Dermis blood vessel endothelial cell (primary cell): ENCODE measurements at regions not wholly inside any gene's neighbourhood (a gene's known extent, or its start where the extent isn't known, plus 50 kb on each side); places are given as distances from the start of the nearest gene placed in this dataset.
"Not testable (repeated sequence)": the region's sequence is repeated elsewhere in the genome, so short reads cannot be mapped to it uniquely, and the experiment has no call there.

Experiments
- DNase-seq: peaks from one replicate; pipeline ENCODE4 v3.0.0; 2010

DNA sequence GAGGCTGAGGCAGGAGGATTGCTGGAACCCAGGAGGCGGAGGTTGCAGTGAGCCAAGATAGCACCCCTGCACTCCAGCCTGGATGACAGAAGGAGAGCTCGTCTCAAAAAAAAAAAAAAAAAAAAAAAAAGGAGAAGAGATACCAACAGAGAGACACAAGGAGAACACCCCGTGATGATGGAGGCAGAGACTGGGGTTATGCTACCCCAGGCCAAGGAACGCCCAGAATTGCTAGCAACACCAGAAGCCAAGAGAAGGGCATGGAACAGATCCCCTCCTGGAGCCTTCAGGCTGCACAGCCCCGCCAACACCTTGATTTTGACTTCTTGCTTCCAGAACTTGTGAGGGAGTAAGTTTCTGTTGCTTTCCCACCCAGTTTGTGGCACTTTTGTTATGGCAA is 148.0 kb upstream of the FOXN3 start:
- DNase-seq: no peak

DNA sequence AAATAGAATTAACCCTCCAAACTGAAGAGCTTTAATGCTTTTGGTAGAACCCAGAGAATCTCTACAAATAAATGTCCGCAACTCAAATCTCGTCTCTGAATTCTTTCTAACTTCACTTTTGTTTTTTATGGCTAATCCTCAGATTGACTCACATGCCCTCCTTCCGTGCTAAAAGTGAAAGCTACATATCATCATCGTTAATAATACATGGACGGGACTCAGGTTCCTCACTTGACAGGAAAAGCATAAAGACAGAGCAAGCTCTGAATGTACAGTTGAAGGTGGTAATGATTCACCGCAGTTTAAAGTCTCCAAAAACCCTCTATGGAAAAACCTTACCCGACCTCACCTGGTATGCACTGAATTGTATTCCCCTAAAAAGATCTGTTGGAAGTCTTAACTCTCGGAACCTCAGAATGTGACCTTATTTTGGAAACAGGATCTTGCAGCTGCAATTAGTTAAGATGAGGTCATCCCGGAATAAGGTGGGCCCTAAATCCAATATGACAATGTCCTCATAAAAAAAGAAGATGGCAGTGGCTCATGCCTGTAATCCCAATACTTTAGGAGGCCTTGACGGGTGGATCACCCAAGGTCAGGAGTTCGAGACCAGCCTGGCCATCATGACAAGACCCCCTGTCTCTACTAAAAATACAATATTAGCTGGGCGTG is 147.4 kb upstream of the FOXN3 start:
- DNase-seq: peak; percentile 80

DNA sequence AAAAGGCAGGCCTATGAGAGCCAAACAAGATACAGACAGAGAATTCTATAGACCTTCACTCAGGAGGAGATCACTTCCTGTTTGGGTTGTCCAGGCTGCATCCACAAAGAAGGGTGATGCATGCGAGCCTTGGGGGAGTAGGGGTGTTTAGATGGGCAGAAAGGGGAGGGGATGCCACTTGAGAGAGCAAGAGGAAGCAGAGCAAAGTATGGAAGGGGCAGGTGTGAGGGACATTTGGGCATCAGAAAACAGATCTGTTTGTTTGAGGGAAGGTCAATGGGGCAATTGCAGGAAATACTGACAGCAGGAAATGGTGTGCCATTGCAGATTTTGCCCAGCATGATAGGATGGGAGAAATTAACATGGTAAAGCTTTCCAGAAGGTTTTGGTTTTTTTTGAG is 146.4 kb upstream of the FOXN3 start:
- DNase-seq: peak; percentile 32

DNA sequence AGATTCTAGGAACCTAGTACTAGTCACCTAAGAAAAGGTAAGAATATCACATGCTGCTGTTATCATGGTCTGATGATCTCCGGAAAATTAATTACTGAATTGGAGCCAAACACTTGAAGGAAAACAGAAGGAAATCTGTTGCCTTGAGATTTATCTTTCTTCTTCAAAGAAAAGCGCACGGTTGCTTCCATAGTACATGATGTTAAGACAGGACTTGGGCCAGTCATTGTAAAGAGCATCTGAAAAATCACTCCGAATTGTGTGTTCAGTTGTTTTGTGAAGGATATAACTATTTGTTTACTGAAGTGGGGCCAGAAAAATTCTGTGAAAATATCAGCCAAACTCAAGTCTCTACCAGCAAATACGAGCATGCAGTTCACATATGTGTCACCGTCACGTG is 134.9 kb upstream of the FOXN3 start:
- no peak for DNase-seq

DNA sequence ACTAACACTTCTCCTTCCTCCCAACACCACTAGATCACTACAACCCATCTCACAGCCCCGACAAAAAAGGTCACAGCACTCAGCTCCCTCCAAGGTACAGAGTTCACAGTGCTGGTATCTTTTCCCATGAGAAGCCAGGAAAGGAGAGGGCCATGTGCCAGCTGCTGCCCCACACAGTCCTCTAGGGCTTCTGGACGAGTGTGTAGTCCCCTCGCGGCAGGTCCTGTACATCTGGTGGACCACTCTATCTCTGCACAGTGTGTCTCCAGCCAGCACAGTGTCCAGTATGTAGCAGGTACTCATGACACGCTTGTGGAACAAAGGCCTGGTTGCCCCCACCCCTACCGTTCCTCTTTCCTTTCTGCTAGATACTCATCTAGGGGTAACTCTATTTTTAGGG is 134.4 kb upstream of the FOXN3 start:
- DNase-seq: no peak

DNA sequence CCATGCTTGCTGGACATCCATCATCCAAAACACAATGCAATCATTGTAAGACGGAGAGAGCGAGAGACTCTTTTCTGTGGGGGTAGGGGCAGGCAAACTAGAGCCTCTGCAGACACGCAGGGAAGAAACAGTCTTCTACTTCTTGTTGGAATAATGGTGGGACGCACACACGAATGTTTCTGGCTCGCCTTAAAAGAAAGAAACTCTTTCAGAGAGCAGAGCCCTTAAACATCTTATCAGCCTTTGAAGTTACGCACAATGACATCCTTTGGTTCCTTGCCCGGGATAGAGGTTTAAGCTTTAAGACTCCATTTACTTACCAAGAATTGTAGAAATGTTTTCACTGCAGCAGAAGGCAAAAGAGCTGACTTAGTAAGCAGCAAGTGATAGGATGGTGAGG is 133.8 kb upstream of the FOXN3 start:
- no peak for DNase-seq

DNA sequence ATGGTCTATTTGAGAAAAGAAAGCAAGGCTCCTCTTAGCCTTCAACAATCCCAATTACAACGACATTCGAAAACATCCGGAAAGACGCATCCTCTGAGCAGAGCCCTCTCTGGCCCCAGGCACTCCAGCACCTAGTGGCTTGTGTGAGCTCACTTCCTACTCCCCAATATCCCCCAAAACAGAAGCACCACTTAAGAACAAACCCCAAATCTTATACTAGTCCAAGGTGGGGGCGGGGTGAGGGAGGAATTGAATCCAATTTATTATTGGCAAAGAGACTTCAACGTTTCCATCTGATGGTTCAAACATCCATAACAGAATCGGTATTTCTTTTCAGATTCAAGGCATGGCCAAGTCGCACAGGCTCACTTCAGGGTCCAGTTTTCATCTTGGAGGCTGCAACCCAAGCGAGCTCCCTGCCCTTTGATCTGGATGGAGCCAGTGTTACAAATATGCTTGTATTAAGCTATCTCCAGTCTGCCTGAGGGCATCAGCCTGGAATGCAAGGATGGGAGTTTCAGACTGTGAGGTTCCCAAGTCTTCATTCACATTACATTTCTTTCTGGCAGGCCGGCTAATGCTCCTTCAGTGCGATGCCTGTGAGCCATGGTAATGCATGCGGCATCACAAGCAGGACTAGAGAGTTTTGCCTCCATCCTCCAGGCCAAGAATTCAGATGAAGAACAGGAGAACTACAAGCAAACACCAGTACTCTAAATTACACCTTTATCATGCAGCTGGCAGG is 132.5 kb upstream of the FOXN3 start:
- no peak for DNase-seq

DNA sequence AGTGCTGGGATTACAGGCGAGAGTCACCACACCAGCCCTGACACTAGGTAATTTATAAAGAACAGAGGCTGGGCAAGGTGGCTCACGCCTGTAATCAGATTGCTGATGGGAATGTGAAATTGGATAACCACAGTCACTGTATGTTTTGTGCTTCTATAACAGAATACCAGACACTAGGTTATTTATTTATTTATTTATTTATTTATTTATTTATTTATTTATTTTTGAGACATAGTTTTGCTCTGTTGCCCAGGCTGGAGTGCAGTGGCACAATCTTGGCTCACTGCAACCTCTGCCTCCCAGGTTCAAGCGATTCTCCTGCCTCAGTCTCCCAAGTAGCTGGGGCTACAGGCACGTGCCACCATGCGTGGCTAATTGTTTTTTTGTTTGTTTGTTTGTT is 130.0 kb upstream of the FOXN3 start:
- DNase-seq: not testable (repeated sequence)

DNA sequence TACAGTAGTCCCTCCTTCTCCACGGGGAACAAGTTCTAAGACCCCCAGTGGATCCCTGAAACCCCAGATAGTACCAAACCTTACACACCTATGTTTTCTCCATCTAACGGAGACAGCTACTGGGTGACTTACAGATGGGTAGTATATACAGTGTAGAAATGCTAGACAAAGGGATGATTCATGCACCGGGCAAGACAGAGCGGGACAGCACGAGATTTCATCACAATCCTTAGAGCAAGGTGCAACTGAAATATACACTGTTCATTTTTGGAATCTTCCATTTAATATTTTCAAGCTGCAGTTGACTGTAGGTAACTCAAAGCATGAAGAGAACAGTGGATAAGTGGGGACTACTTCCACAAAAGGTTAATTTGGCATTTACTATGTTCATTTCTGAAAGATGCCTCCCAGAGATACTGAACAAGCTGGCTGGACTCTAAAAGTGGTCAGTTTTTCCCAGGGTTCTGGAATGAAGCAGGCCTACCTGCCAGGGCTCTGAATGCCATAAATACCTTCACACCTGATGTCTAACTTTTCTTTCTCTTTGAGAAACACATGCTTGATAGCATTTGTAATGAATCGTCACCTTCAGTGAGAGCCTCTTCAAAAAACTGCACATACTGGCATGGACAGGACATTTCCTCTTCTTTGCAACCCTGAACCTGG is 127.7 kb upstream of the FOXN3 start:
- DNase-seq: no peak

DNA sequence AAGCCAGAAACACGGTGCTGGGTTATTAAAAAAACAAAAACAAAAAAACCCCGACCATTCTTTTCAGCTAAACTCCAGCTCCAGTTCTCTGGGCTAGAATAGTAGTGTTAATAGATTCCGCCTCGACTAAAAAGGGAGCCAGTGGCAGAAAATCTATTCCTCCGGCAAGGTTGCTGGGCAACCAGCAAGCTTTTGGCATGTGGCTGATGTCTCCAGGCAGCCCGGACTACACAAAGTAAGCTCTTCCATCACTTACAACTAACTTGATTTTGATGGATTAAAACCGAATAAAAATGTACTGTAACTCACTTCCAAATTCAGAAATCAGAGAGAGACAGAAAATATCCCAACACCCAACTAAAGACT is 126.4 kb upstream of the FOXN3 start:
- DNase-seq: no peak

DNA sequence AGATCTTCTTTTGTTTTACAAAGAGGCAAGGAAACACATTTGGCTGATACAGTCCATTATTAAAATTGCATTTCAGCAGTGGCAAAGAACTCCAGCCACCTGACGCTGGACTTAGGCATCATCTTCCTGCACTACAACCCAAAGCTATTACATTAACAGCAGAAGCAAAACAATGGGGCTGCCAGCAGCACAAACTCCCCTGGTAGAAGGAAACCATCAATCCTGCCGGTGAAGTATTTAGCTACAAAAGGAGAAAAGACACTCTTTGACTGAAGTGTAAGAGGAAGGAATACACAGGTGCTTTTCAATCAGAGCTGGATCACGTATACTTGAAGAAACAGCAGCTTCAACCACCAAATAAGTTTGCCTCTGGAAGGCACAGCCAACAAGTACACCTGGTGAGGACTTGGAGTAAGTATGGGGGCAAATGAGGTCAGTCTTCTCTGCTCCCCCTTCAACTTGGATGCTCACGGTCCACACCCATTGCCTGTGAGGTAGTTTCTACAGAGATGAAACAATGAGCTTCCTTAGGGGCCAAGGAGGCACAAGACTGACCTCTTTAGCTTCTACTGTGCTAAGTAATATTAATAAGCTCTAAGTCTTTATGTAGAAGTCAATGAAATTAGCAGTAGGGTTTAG is 125.9 kb upstream of the FOXN3 start:
- DNase-seq: peak; percentile 36

DNA sequence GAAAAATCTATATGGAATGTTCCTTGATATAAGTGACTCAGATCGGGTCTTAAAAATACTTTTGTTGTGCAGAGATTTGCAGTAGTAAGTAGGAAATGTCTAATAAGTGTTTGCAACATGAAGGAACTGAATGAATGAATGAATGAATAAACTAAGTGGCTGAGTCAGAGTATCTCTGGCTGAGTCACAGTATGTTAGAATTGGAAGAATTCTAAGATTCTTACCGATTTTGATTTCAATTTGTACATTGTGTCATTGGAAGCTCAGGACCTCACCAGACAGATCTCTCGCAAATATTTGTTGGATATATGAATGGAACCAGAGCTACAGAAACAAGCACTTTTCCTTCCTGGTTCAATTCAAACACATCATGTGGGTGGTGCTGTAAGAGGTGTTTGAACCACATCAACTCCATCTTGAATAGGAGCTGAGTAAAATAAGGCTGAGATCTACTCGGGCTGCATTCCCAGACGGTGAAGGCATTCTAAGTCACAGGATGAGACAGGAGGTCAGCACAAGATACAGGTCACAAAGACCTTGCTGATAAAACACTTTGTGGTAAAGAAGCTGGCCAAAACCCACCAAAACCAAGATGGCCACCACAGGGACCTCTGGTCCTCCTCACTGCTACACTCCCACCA is 123.9 kb upstream of the FOXN3 start:
- DNase-seq: peak; percentile 33

DNA sequence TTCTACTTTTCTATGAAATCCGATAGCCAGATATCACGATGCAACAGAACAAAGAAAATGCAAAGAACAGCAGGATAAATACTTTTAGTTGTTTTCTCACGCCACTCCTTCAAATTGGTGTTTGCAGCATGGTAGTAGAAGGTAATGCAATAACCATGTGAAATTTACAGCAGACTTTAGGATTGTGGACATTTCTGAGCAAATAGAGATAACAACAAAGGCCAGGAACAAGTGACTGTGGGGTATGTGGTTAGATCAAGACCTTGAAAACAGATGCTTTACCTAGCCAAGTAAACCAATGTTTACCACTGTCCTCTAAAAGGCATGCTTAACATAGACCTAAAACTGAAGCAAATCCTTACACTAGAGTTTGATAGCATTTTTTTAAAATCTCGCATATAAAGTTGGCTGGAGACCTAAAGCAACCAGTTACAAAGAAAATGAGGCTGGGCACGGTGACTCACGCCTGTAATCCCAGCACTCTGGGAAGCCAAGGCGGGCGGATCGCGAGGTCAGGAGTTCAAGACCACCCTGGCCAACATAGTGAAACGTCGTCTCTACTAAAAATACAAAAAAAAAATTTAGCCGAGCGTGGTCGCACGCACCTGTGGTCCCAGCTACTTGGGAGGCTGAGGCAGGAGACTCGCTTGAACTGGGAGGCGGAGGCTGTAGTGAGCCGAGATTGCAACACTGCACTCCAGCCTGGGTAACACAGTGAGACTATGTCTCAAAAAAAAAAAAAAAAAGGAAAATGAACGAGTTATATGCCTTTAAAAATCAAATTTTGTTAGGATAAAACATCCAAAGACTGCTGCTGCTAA is 123.2 kb upstream of the FOXN3 start:
- DNase-seq: no peak

DNA sequence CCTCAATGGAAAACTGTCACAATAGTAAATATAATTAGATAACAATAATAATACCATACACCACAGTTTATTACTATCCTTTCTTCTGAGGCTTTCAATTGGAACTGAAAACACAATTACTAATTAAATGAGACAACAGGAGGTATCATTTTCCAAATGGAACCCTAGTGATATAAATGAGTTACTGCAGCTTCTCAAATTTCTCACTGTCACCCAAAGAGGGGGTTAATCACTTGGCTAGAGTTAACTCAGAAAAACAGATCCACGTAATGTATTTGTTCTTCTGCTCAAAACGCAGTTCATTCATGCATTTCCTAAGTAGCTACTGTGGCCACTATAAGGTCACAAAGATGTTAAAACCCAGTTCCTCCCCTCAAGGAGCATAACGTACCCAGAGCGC is 120.9 kb upstream of the FOXN3 start:
- no peak for DNase-seq

DNA sequence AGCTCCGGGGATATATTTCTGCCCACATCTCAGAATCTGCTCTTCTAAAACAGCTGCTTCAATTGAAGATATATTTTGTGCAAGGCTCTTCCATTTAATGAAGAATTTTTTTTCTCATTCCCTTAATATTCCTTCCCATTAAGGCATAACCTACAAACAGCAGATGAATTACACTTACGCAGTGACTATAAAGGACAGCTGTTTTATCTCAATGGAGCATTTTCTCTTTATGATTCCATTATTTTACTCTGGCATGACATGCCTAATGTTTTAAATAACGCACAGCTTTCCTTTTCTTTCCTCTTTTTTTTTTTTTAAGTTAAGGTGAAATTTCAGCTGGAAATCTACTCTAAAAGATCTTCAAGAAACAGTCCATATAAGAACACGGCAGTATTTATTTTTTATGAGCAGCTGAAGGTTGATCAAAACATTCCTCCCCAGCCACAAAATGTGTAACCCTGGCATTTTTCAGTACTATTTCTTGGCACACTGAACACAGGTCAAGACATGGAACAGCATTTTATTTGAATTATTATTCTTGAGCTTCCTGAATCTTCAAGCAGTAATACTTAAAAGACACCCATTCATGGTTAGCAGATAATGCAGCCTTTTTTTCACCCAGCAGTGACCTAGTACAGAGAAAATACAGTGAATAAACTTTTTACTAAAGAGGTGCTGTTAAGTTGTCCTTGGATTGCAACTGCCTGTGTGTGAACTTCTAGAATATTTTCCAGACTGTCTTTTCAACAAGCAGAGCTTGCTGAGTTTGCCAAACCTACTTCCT is 118.1 kb upstream of the FOXN3 start:
- DNase-seq: peak; percentile 10

DNA sequence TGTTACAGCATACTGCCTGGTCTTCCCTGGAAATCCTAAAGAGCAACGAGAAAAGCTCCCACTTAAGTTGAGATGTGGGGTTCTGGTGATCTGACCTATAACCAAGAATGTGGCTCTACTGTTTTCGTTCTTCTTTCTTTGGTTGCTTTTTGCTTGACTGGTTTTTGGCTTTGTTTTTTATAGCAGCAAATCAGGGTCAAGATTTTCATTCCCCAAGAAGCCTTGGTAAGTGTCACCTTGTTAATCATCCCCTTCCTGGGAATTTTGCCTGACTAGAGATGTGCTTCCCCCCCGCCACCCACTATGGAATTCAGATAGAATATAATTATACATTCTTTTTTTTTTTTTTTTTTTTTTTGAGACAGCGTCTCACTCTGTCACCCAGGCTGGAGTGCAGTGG is 116.7 kb upstream of the FOXN3 start:
- DNase-seq: no peak

DNA sequence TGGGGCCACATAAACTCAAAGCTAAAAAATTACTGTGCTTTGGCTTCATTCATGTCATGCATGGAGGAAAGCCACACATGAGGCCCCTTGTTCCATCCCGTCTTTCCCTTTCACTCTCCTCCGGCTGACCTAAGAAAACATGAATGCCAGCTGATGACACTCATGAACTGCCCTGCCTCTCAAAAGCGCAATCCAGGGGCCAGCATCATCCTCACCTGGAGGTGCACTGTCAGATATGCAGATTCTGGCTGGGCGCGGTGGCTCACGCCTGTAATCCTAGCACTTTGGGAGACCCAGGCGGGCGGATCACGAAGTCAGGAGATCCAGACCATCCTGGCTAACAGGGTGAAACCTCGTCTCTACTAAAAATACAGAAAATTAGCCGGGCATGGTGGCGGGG is 116.1 kb upstream of the FOXN3 start:
- no peak for DNase-seq

DNA sequence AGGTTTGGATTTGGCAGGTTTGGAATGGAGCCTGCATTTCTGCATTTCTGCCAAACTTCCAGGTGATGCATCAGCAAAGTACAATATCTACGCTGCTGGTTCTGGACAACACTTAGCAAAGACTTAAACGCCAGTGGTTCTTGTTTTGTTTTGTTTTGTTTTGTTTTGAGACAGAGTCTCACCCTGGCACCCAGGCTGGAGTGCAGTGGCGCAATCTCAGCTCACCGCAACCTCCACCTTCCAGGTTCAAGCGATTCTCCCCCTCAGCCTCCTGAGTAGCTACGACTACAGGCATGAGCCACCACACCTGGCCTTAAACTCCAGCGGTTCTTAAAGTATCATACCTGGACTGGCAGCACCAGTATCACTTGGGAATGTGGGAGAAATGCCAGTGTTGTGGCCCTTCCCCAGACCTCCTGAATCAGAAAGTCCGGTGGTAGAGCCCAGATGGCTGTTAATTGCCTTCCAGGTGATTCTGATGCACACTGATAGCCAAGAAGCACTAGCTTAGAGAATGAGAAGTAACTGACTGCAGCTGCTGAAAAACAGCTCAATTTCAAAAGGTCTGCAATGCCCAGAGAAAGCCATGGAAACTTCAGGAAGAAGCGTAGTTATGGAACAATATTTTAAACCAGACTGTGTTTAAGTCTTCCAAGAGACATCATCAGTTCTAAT is 114.8 kb upstream of the FOXN3 start:
- no peak for DNase-seq

DNA sequence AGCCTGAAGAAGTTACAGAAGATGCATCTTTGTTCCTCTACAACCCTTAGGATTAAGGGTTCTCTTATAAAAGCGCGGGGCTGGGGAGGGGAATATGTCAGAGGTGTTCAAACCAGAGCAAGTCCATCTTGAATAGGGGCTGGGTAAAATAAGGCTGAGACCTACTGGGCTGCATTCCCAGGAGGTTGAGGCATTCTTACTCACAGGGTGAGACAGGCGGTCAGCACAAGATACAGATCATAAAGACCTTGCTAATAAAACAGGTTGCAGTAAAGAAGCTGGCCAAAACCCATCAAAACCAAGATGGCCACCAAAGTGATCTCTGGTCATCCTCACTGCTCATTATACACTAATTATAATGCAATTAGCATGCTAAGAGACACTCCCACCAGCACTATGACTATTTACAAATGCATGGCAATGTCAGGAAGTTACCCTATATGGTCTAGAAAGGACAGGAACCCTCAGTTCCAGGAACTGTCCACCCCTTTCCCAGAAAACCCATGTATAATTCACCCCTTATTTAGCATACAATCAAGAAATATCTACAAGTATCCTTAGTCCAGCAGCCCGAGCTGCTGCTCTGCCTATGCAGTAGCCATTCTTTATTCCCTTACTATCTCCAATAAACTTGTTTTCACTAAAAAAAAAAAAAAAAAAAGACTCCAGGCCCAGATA is 108.1 kb upstream of the FOXN3 start:
- DNase-seq: no peak

DNA sequence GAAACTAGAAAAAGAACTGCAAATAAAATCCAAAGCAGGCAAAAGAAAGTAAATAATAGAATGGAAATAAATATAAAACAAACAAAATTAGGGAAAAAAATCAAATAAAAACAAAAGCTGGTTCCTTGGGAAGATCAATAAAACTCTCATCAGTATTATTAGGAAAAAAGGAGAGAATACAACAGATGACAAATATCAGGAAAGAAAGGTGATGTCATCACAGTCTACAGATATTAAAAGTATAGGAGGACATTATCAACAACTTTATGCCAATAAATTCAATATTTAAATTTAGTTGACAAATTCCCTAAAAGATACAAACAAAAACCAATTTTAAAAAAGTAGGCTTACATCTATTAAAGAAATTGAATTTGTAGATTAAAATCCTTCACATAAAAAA is 107.4 kb upstream of the FOXN3 start:
- DNase-seq: no peak
